SK-N-SH treated with all-trans-retinoic acid at 6 μM for 48 hours (cell line): ENCODE measurements at regions not wholly inside any gene's neighbourhood (a gene's known extent, or its start where the extent isn't known, plus 50 kb on each side); places are given as distances from the start of the nearest gene placed in this dataset.

Source experiments
- ARNTL ChIP-seq: fragments of 450-650 bp; formaldehyde crosslinking; IDR thresholded peaks from 2 replicates; pipeline ENCODE4 v1.5.0; 2020; ENCODE audit warnings: low read depth, mild to moderate bottlenecking, moderate library complexity, borderline replicate concordance
- BACH2 ChIP-seq: fragments of 250-450 bp; sonication (Bioruptor Pico); IDR thresholded peaks from 2 replicates; pipeline ENCODE4 v1.9.0; 2021; ENCODE audit warnings: mild to moderate bottlenecking, borderline replicate concordance
- ESRRG ChIP-seq: fragments of 250-450 bp; sonication (Bioruptor Pico); IDR thresholded peaks from 2 replicates; pipeline ENCODE4 v1.6.1; 2021; ENCODE audit warnings: mild to moderate bottlenecking
- ISL1 ChIP-seq: fragments of 250-450 bp; sonication (Bioruptor Pico); IDR thresholded peaks from 2 replicates; pipeline ENCODE4 v2.1.2; 2022; ENCODE audit warnings: mild to moderate bottlenecking, moderate library complexity
- SNAI2 ChIP-seq: fragments of 250-450 bp; sonication (Bioruptor Pico); IDR thresholded peaks from 2 replicates; pipeline ENCODE4 v1.5.0; 2020; ENCODE audit warnings: mild to moderate bottlenecking, moderate library complexity
- TOX ChIP-seq: fragments of 250-450 bp; sonication (Bioruptor Pico); IDR thresholded peaks from 2 replicates; pipeline ENCODE4 v1.8.0; 2021; ENCODE audit warnings: mild to moderate bottlenecking, moderate library complexity, borderline replicate concordance
- TSHZ2 ChIP-seq: fragments of 250-450 bp; sonication (Bioruptor Pico); IDR thresholded peaks from 2 replicates; pipeline ENCODE4 v1.5.0; 2020; ENCODE audit warnings: mild to moderate bottlenecking, moderate library complexity
- ZFP3 ChIP-seq: fragments of 250-450 bp; sonication (Bioruptor Pico); IDR thresholded peaks from 2 replicates; pipeline ENCODE4 v1.5.0; 2020; ENCODE audit warnings: mild to moderate bottlenecking, moderate library complexity
- ZFP30 ChIP-seq: fragments of 450-650 bp; formaldehyde crosslinking; IDR thresholded peaks from 2 replicates; pipeline ENCODE4 v1.5.0; 2022; ENCODE audit warnings: mild to moderate bottlenecking, moderate library complexity
- TF ChIP-seq, protein P1 (sequence below): fragments of 250-450 bp; sonication (Bioruptor Pico); IDR thresholded peaks from 2 replicates; pipeline ENCODE4 v1.5.1; 2021; ENCODE audit warnings: mild to moderate bottlenecking, moderate library complexity
- TF ChIP-seq, protein P2 (sequence below): fragments of 250-450 bp; sonication (Bioruptor Pico); IDR thresholded peaks from 2 replicates; pipeline ENCODE4 v1.8.0; 2020; ENCODE audit warnings: mild to moderate bottlenecking, moderate library complexity, borderline replicate concordance
- TF ChIP-seq, protein P3 (sequence below): fragments of 250-450 bp; sonication (Bioruptor Pico); IDR thresholded peaks from 2 replicates; pipeline ENCODE4 v1.8.0; 2021; ENCODE audit warnings: low read depth, mild to moderate bottlenecking, moderate library complexity, borderline replicate concordance

GRCh38 chr6:95231416-95231815 is 345.9 kb upstream of the MANEA start:
- TF ChIP-seq ARNTL (CRISPR knock-in tag) (no peak), ZFP3 (CRISPR knock-in tag) (no peak), ZFP30 (CRISPR knock-in tag) (no peak), SNAI2 (CRISPR knock-in tag) (no peak), TOX (CRISPR knock-in tag) (no peak), ISL1 (CRISPR knock-in tag) (no peak), BACH2 (CRISPR knock-in tag) (no peak), TSHZ2 (CRISPR knock-in tag) (no peak), ESRRG (CRISPR knock-in tag) (no peak)
- TF ChIP-seq, protein P1, sequence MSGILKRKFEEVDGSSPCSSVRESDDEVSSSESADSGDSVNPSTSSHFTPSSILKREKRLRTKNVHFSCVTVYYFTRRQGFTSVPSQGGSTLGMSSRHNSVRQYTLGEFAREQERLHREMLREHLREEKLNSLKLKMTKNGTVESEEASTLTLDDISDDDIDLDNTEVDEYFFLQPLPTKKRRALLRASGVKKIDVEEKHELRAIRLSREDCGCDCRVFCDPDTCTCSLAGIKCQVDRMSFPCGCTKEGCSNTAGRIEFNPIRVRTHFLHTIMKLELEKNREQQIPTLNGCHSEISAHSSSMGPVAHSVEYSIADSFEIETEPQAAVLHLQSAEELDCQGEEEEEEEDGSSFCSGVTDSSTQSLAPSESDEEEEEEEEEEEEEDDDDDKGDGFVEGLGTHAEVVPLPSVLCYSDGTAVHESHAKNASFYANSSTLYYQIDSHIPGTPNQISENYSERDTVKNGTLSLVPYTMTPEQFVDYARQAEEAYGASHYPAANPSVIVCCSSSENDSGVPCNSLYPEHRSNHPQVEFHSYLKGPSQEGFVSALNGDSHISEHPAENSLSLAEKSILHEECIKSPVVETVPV (CRISPR knock-in tag): no peak
- TF ChIP-seq, protein P2, sequence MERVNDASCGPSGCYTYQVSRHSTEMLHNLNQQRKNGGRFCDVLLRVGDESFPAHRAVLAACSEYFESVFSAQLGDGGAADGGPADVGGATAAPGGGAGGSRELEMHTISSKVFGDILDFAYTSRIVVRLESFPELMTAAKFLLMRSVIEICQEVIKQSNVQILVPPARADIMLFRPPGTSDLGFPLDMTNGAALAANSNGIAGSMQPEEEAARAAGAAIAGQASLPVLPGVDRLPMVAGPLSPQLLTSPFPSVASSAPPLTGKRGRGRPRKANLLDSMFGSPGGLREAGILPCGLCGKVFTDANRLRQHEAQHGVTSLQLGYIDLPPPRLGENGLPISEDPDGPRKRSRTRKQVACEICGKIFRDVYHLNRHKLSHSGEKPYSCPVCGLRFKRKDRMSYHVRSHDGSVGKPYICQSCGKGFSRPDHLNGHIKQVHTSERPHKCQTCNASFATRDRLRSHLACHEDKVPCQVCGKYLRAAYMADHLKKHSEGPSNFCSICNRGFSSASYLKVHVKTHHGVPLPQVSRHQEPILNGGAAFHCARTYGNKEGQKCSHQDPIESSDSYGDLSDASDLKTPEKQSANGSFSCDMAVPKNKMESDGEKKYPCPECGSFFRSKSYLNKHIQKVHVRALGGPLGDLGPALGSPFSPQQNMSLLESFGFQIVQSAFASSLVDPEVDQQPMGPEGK (CRISPR knock-in tag): no peak
- TF ChIP-seq, protein P3, sequence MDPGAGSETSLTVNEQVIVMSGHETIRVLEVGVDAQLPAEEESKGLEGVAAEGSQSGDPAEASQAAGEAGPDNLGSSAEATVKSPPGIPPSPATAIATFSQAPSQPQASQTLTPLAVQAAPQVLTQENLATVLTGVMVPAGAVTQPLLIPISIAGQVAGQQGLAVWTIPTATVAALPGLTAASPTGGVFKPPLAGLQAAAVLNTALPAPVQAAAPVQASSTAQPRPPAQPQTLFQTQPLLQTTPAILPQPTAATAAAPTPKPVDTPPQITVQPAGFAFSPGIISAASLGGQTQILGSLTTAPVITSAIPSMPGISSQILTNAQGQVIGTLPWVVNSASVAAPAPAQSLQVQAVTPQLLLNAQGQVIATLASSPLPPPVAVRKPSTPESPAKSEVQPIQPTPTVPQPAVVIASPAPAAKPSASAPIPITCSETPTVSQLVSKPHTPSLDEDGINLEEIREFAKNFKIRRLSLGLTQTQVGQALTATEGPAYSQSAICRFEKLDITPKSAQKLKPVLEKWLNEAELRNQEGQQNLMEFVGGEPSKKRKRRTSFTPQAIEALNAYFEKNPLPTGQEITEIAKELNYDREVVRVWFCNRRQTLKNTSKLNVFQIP (CRISPR knock-in tag): no peak
